A673 (cell line): ENCODE measurements at regions not wholly inside any gene's neighbourhood (a gene's known extent, or its start where the extent isn't known, plus 50 kb on each side); places are given as distances from the start of the nearest gene placed in this dataset.
"Not testable (repeated sequence)": the region's sequence is repeated elsewhere in the genome, so short reads cannot be mapped to it uniquely, and the experiment has no call there.

ENCODE experiments used
- BruUV-seq: library from RNA; stranded (reverse); fragments of 400-500 nt; replicated peaks from 2 replicates; lab custom pipeline; 2021; lab: Mats Ljungman, UMichigan
- CTCF ChIA-PET: fragments of 300-600 bp; sonication (Branson Sonifier 250); formaldehyde crosslinking; loops from one replicate; lab custom pipeline; 2022; ENCODE audit warnings: antibody characterized with exemption; lab: Charles Lee
- POLR2A ChIA-PET: fragments of 300-600 bp; sonication (Branson Sonifier 250); formaldehyde crosslinking; loops from one replicate; lab custom pipeline; 2022; ENCODE audit warnings: antibody characterized with exemption; ENCODE audit not compliant: low non-redundant PET; lab: Charles Lee
- DNase-seq: peaks from one replicate; pipeline ENCODE4 v3.0.0-alpha.2; 2015; ENCODE audit warnings: low spot score
- H3K27ac ChIP-seq: fragments of 200-600 bp; sonication (generic); 2 replicates; pipeline ENCODE4 v1.5.1; 2016; ENCODE audit warnings: mixed run types, low read depth, mild to moderate bottlenecking, mixed read lengths, antibody characterized with exemption, low read length; ENCODE audit not compliant: poor library complexity, severe bottlenecking
- H3K27me3 ChIP-seq: fragments of 200-600 bp; sonication (generic); replicated peaks from 2 replicates; pipeline ENCODE4 v1.6.1; 2017; ENCODE audit warnings: mixed run types, low read depth, mild to moderate bottlenecking, mixed read lengths, antibody characterized with exemption, low read length; ENCODE audit not compliant: insufficient read depth, poor library complexity
- H3K36me3 ChIP-seq: fragments of 200-600 bp; sonication (generic); 2 replicates; pipeline ENCODE4 v1.6.1; 2016; ENCODE audit warnings: mixed run types, mild to moderate bottlenecking, mixed read lengths, antibody characterized with exemption, low read length; ENCODE audit not compliant: insufficient read depth, poor library complexity, severe bottlenecking
- H3K4me1 ChIP-seq: fragments of 200-600 bp; sonication (generic); 2 replicates; pipeline ENCODE4 v1.6.1; 2017; ENCODE audit warnings: mixed run types, mild to moderate bottlenecking, mixed read lengths, antibody characterized with exemption, low read length; ENCODE audit not compliant: insufficient read depth, poor library complexity, severe bottlenecking
- H3K4me3 ChIP-seq: fragments of 200-600 bp; sonication (generic); 2 replicates; pipeline ENCODE4 v1.5.1; 2016; ENCODE audit warnings: low read depth, mixed run types, mild to moderate bottlenecking, mixed read lengths, low read length; ENCODE audit not compliant: poor library complexity, severe bottlenecking
- H3K9me3 ChIP-seq: fragments of 200-600 bp; sonication (generic); 2 replicates; pipeline ENCODE4 v1.6.1; 2016; ENCODE audit warnings: mixed run types, low read depth, mild to moderate bottlenecking, mixed read lengths, antibody characterized with exemption, low read length; ENCODE audit not compliant: poor library complexity, severe bottlenecking
- CTCF ChIP-seq: fragments of 300-800, 200-600 bp; sonication (generic); conservative IDR thresholded peaks from 2 replicates; pipeline ENCODE4 v1.5.1; 2017; ENCODE audit warnings: low read depth, mild to moderate bottlenecking, antibody characterized with exemption, low read length, moderate library complexity, mixed read lengths
- EZH2 ChIP-seq: fragments of 200-600 bp; sonication (generic); IDR thresholded peaks from 2 replicates; pipeline ENCODE4 v1.6.1; 2017; ENCODE audit warnings: borderline replicate concordance, low read depth, mild to moderate bottlenecking, mixed read lengths, antibody characterized with exemption, low read length; ENCODE audit not compliant: poor library complexity, severe bottlenecking
- intact Hi-C: fragments of 100-400 bp; cut with micrococcal nuclease; formaldehyde crosslinking; loops from one replicate; pipeline ENCODE4 v1.10.0; 2022; ENCODE audit not compliant: unreplicated experiment

DNA sequence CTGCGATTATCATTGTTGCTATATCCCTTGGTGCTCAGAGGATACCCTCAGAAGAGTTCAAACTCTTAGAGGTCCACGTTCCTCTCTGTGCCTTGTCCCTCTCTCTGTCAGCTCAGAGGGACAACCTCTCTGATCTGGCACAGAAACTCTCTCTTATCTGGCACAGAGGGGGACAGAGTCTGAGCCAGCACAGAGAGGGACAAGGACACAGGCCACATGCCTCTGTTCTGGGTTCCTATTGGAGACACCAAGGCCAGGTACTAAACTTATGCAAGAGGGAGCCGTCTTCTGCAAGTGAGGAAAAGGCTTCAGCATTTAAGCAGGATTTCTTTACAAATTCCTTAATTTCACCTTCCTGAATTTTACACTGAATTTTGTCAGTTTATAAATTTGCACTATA is 565.2 kb downstream of the TOX3 start:
- ChIA-PET POLR2A (no interaction called here), CTCF (interaction anchor here (2.0 kb wide), 1 partner anchor 163 kb away, joined by 21 read pairs; no protein-coding TSS in a partner anchor)
- intact Hi-C loops, result loop anchor here (1.0 to 10.0 kb wide), 5 partner anchors 163 to 1177 kb away; no protein-coding TSS in a partner anchor
- H3K27ac ChIP-seq, result no peak overlapping the region
- BruUV-seq, result no TSS peak
- no peaks in the 10 kb centered on the region for H3K9me3 ChIP-seq
- TF ChIP-seq EZH2 (no peak), CTCF (no peak)
- H3K4me1 ChIP-seq, result no peaks in the 10 kb centered on the region
- no peak for DNase-seq
- no peak overlapping the region for H3K4me3 ChIP-seq
- no peaks in the 10 kb centered on the region for H3K27me3 ChIP-seq
- no peaks in the 10 kb centered on the region for H3K36me3 ChIP-seq

DNA sequence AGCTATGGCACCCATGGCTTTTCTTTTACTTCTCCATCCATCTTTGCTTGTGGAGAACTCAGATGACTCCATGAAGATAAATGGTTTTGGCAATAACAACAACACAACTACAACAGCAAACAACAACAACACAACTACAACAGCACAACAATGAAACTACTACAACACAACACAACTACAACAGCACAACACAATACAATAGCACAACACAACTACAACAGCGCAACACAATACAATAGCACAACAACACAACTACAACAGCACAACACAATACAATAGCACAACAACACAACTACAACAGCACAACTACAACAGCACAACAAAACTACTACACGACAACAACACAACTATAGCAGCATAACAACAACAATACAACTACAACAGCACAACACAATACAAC is 569.4 kb downstream of the TOX3 start:
- H3K27ac ChIP-seq, H3K9me3 ChIP-seq, H3K27me3 ChIP-seq, CTCF ChIA-PET, H3K4me3 ChIP-seq, intact Hi-C loops, BruUV-seq, H3K4me1 ChIP-seq, DNase-seq, H3K36me3 ChIP-seq, POLR2A ChIA-PET: not testable (repeated sequence)

- H3K9me3 ChIP-seq, result no peaks in the 10 kb centered on the region
- H3K36me3 ChIP-seq, result no peaks in the 10 kb centered on the region
- TF ChIP-seq CTCF (peak; percentile 82), EZH2 (no peak)
- peak; percentile 74 for DNase-seq
- no peak overlapping the region for H3K27ac ChIP-seq
- no TSS peak for BruUV-seq
- no peaks in the 10 kb centered on the region for H3K27me3 ChIP-seq
- ChIA-PET CTCF (interaction anchor here (0.6 to 1.5 kb wide), 9 partner anchors 8 to 827 kb away, joined by 3 to 23 read pairs (median 3); no protein-coding TSS in a partner anchor), POLR2A (no interaction called here)
- intact Hi-C loops, result loop anchor here (1.0 kb wide), 1 partner anchor 153 kb away; no protein-coding TSS in a partner anchor
- peaks cover 49% of the 10 kb centered on the region for H3K4me1 ChIP-seq
- no peak overlapping the region for H3K4me3 ChIP-seq
Observed at GRCh38 chr16:51971184-51971583, 575.8 kb downstream of the TOX3 start.

DNA sequence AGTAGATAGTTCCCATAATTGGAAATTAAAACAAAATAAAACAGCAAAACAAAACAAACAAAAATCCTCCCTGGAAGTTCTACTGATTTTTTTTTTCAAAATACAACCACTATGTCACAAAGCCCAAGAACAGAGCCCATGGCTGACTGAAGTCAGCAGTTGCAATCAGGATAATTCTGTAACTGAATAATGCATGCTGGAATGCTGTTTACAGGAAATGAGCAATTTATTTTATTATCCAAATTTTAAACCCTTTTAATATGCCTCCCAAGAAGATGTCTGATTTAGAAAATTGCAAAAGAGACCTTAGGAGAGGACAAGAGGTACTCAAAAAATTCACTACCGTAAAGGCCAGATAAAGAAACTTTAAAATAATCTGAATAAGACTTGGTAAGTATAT is 578.2 kb downstream of the TOX3 start:
- ChIA-PET CTCF (interaction anchor here (0.6 to 1.2 kb wide), 2 partner anchors 10 to 150 kb away, joined by 3 to 7 read pairs; no protein-coding TSS in a partner anchor), POLR2A (interaction anchor here (0.6 kb wide), 1 partner anchor 149 kb away, joined by 4 read pairs; no protein-coding TSS in a partner anchor)
- Histone ChIP-seq H3K4me1 (peaks cover 49% of the 10 kb centered on the region), H3K36me3 (no peaks in the 10 kb centered on the region), H3K27me3 (no peaks in the 10 kb centered on the region), H3K9me3 (no peaks in the 10 kb centered on the region), H3K4me3 (peak overlapping the region; percentile 27), H3K27ac (peak overlapping the region; percentile 88)
- intact Hi-C loops, result loop anchor here (5.0 kb wide), 4 partner anchors 71 to 536 kb away; no protein-coding TSS in a partner anchor
- DNase-seq, result peak; percentile 93
- no TSS peak for BruUV-seq
- TF ChIP-seq EZH2, result no peak
- TF ChIP-seq CTCF, result no peak
